HG03342 (cell line): ENCODE measurements at regions not wholly inside any gene's neighbourhood (a gene's known extent, or its start where the extent isn't known, plus 50 kb on each side); places are given as distances from the start of the nearest gene placed in this dataset.

Experiments
- ATAC-seq: cut with Tn5 transposase; IDR thresholded peaks from one replicate; pipeline ENCODE4 v1.9.1; 2021; ENCODE audit warnings: mild to moderate bottlenecking, moderate library complexity; ENCODE audit not compliant: unreplicated experiment

GRCh38 chr16:76222853-76223252 lies 54.3 kb upstream of the CNTNAP4 start:
- ATAC-seq = no peak

GRCh38 chr16:76226011-76226410 lies 51.2 kb upstream of the CNTNAP4 start:
- ATAC-seq = no peak

GRCh38 chr16:76226481-76226880 lies 50.7 kb upstream of the CNTNAP4 start:
- no peak for ATAC-seq
